Tibial nerve (tissue), 3 donors: ENCODE measurements at regions not wholly inside any gene's neighbourhood (a gene's known extent, or its start where the extent isn't known, plus 50 kb on each side); places are given as distances from the start of the nearest gene placed in this dataset.
"Not testable (repeated sequence)": the region's sequence is repeated elsewhere in the genome, so short reads cannot be mapped to it uniquely, and the experiment has no call there.

Experiments
- POLR2A ChIP-seq, 2 donors: fragments of 450-650 bp; IDR thresholded peaks; one replicate each; pipeline ENCODE4 v1.6.1; 2017; ENCODE audit warnings: antibody characterized with exemption in 2 of 2, mild to moderate bottlenecking in 2 of 2, moderate library complexity in 2 of 2
- TF ChIP-seq, protein P1 (sequence below), 5 experiments: fragments of 200-600 bp in 3 of 5; fragments of 450-650 bp in 2 of 5; sonication (generic) in 3 of 5; IDR thresholded peaks; one replicate each; pipeline ENCODE4 v1.5.1; 2016 to 2019; ENCODE audit warnings: antibody characterized with exemption in 5 of 5, mild to moderate bottlenecking in 3 of 5, moderate library complexity in 2 of 5

DNA sequence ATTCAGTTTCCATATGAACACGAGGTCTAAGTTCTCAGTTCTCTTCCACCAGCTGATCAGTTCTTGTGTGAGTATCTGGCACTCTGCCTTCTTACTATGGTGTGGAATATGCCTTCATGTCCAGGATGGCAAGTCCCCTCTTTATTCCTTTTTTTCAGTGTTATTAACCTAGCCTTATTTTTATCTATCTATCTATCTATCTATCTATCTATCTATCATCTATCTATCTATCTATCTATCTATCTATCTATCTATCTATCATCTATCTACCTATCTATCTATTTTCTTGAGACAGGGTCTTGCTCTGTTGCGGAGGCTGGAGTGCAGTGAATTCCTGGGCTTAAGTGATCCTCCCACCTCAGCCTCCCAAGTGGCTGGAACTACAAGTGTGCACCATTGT is 329.2 kb upstream of the TNRC6C start:
- not testable (repeated sequence) for TF ChIP-seq POLR2A (IDR thresholded peaks at IDR 0.05)
- TF ChIP-seq, protein P1, sequence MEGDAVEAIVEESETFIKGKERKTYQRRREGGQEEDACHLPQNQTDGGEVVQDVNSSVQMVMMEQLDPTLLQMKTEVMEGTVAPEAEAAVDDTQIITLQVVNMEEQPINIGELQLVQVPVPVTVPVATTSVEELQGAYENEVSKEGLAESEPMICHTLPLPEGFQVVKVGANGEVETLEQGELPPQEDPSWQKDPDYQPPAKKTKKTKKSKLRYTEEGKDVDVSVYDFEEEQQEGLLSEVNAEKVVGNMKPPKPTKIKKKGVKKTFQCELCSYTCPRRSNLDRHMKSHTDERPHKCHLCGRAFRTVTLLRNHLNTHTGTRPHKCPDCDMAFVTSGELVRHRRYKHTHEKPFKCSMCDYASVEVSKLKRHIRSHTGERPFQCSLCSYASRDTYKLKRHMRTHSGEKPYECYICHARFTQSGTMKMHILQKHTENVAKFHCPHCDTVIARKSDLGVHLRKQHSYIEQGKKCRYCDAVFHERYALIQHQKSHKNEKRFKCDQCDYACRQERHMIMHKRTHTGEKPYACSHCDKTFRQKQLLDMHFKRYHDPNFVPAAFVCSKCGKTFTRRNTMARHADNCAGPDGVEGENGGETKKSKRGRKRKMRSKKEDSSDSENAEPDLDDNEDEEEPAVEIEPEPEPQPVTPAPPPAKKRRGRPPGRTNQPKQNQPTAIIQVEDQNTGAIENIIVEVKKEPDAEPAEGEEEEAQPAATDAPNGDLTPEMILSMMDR (IDR thresholded peaks at IDR 0.05) = not testable (repeated sequence)
